Breast epithelium (tissue), 3 donors: ENCODE measurements at regions not wholly inside any gene's neighbourhood (a gene's known extent, or its start where the extent isn't known, plus 50 kb on each side); places are given as distances from the start of the nearest gene placed in this dataset.

ENCODE experiments used
- CTCF ChIP-seq, 3 donors: fragments of 450-650 bp; IDR thresholded peaks; one replicate each; pipeline ENCODE4 v1.5.1; 2016 to 2017; ENCODE audit warnings: antibody characterized with exemption in 3 of 3, mild to moderate bottlenecking in 3 of 3, moderate library complexity in 3 of 3
- POLR2A ChIP-seq: fragments of 450-650 bp; IDR thresholded peaks from one replicate; pipeline ENCODE4 v1.6.1; 2016; ENCODE audit warnings: antibody characterized with exemption, mild to moderate bottlenecking, moderate library complexity

- TF ChIP-seq CTCF (IDR thresholded peaks at IDR 0.05) = no peak
- TF ChIP-seq POLR2A = no peak
These were observed 225.7 kb upstream of the AMIGO2 start for GRCh38 chr12:47305464-47305863.
